ENCODE measurements at regions not wholly inside any gene's neighbourhood (a gene's known extent, or its start where the extent isn't known, plus 50 kb on each side); places are given as distances from the start of the nearest gene placed in this dataset.

DNA sequence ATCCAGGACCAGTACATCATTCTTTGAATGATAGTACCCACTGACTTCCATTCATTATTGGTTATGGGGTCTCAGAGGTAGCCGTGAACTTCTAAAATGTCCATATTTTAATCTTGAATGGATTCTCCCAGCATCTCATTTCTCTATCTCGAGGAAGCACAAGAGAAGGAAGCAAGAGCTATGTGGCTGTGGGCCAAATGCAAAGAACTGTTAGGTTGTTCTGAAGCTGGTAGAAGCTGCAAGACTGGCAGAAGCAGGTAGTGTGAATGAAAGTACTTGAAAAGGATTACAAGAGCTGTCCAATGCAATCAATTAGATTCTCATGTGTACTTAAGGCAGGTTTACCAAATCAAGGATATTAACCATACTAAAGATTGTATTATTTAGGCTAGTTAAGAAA lies 1131.8 kb downstream of the GRIK2 start:
- DNase-seq: no peak

DNA sequence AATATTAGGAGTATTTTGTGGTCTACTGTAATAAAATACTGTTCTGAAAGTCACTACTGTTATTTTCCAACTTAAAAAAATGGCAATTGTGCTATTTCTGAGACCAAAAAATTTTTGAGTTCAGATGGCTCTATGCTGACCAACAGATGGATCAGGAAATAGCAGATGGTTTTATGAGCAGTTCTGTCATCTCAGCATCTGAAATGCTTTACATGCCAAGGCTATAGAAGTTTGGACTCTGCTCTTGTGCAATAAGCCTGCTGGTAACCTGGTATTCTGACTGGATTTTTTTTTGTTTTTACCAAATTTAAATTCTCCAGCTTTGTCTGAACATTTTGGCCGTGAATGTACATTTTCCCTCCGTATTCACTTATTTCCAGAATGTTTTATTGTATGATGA lies 1127.5 kb downstream of the GRIK2 start:
- no peak for DNase-seq

DNA sequence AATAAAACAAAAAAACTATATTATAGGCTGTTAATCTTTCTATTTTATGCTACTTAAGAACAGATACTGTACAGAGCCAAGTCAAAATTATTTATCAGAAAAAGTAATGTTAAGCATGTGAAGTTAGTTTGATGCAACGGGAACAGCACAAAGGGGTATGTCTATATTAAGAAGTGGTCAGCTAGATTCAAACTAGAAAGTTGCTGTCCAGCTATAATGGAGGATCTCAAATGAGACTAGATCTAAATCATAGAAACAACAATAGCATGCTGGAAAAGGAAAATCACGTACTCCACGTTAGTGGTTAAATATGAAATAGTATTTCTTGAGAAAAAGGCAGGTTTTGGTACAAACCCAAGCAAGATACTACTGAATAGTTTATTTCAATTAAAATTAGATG lies 1124.0 kb downstream of the GRIK2 start:
- DNase-seq: no peak

DNA sequence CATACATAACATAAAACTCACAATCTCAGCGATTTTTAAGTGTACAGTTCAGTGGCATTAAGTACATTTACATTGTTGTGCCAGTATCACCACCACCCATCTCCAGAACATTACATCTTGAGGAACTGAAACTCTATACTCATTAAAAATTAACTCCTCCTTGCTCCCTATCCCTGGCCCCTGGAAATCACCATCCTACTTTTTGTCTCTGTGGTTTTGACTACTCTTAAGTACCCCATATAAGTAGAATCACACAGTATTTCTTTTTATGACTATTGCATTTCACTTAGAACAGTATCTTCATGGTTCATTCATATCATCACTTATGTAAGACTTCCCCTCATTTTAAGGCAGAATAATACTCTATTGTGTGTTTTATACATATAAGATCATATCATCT lies 1108.1 kb downstream of the GRIK2 start:
- DNase-seq: no peak

DNA sequence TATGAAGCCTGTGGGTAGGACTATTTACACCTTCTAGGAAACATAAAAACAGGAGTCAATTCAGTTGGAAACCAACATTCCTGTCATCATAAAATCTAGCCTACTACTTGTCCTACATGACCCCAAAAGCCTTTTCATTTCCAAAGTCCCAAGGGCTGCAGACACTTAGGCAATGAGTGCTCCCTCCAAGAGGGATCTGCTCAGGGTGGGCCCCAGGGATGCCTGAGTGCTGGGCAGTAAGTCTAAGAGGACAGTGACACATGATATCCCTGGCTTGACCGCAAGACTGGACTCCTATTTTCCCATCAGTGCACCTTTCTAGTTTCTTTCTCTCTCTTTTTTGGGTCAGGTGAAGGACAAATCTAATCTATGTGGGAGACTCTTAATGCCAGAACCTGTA lies 1101.3 kb downstream of the GRIK2 start:
- DNase-seq: no peak

- no peak for DNase-seq
Observed at GRCh38 chr6:102493485-102493884, 1100.0 kb downstream of the GRIK2 start.

DNA sequence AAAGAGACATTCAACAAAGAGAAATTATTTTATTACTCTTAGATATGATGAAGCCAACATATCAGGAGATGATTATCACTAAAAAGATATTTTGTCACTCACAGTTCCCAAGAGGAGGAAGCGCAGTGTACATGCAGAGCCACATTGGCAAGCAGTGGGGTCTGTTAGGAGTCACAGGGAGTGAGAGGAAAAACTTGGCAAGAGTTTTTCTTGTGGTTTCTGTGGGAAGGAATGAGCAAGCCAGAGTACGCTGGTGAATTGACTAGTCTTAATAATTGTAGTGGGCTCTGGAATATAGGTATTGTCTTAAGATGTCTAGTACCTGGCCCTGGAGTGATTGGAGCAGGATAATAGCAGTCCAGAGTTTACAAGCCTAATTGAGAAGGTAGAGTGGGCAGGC lies 1095.2 kb downstream of the GRIK2 start:
- no peak for DNase-seq

GRCh38 chr6:102485480-102485879 lies 1092.0 kb downstream of the GRIK2 start:
- DNase-seq: no peak

DNA sequence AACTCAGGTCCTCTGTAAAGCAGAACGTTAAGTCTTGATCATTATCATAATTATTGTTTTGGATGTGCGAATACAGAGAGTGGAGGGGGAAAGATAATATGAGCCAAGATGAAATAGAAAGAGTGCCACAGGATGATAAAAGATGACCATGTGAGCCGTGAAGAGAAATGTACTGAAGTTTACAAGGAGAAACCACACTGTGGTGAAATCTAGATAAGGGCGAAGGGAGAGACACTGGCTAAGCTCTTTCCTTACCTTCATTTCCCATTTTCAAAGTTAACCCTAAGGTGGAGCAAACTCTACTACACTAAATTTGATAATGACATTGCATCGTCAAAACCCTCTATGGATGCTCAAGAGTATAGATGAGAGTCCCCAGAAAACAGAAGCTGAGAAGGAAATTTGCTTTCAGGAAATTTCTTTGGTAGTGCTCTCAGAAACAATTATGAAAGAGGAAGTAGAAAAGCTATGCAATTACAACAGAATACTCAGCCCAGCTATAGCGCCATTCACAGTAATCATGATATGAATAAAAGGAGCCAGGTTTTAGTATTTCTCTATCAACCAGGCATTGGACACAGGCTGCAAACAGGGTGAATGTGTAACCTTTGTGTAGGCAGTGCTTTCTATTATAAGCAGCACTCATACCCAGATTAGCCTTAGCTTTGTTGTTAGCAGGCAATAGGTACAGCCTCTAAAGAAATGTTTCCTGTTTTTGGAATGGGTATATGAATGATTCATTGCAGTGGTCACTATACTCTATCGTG lies 1080.7 kb downstream of the GRIK2 start:
- DNase-seq: no peak

- no peak for DNase-seq
Observed at GRCh38 chr6:102458990-102459389, 1065.5 kb downstream of the GRIK2 start.

- DNase-seq: no peak
Observed at GRCh38 chr6:102438171-102438570, 1044.7 kb downstream of the GRIK2 start.

DNA sequence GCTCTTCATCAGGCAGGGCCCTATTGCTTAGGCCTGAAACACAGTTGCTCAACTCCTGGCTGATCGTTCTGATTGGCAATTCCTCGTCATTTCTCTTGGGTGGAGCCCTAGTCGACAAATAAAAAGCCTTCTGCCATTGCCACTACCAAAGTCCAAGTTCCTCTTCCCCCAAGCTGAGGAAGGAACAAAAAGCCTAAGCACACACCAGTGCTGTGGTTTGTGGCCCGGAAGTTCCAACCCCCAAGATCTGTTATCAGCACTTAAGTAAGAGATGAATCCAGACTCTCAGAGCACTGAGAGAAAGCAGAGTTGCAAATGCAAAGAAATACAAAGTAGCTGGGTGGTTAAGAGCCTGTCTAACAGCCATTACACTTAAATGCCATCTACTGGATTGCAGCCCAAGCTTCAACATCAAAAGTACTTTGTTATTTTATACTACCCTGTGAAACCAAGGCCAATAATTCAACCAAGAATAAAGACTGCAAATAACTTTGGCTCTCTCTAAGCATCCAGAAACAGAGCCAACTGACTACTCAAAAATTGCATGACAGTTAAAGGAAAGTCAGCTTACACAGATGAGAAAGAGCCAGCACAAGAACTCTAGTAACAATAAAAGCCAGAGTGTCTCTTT lies 1024.0 kb downstream of the GRIK2 start:
- DNase-seq: no peak

DNA sequence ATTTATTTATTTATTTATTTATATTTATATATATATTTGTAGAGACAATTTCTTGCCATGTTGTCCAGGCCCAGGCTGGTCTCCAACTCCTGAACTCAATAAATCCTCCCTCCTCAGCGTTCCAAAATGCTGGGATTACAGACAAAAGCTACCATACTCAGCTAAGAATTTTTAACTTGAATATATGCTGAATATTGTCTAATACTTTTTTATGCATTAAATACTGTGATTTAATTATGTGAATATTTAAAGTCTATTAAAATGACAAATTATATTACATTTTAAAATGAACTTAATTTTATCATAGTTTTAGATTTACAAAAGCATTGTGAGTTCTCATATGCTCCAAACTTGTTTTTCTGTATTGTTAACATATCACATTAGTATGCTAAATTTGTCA lies 1022.4 kb downstream of the GRIK2 start:
- no peak for DNase-seq

- no peak for DNase-seq
Observed at GRCh38 chr6:102411796-102412195, 1018.3 kb downstream of the GRIK2 start.

DNA sequence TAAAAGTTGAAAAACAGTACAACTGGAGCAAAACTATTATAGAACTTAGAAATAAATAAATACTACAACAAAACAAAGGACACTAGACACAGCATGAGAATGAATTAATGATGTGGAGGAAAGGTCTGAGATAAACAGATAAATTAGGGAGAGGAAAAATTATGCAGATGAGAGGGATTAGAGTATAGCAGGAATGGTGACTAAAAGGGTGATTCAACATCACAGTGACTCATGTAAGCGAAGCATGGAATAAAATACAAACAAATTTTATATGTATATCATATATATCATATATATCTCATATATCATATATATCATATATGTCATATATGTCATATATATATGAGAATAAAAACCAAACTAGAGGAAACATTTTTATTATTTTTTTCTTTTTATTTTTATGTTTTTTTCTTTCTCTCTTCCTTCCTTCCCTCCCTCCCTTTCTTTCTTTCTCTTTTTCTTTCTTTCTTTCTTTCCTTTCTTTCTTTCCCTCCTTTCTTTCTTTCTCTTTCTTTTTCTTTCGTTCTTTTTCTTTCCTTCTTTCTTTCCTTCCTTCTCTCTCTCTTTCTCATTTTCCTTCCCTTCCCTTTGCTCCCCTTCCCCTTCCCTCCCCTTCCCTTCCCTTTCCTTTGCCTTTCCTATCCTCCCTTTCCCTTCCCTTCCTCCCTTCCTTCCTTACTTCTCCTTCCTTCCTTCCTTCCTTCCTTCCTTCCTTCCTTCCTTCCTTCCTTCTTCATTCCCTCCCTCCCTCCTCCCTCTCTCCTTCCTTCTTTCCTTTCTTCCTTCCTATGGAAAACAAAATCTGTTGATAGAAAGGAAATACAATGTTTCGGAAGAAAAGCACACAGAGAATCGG lies 1014.6 kb downstream of the GRIK2 start:
- DNase-seq: no peak

GRCh38 chr6:102405860-102406259 lies 1012.4 kb downstream of the GRIK2 start:
- DNase-seq: no peak

GRCh38 chr6:102402635-102403329 lies 1009.3 kb downstream of the GRIK2 start:
- DNase-seq: no peak

GRCh38 chr6:102398788-102399390 lies 1005.4 kb downstream of the GRIK2 start:
- DNase-seq: no peak

DNA sequence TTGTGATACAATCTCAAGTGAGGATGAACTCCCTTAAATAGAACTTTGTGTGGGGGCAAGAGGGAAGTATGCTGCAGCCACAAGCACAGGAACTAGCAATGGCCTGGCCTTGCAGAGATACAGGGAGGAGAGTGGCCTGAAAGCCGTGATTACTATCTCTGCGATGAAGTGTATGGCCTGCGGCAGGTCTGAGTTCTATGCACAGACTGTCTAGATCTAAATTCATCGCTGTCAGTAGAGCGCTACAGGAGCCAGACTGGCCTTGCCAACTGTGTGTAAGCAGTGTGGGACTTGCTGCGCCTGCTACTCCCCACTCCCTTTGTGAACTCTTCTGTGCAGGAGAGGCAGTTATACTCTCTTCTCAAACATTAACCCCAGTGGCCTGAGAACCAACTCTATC lies 997.0 kb downstream of the GRIK2 start:
- no peak for DNase-seq

GRCh38 chr6:102389994-102390393 lies 996.5 kb downstream of the GRIK2 start:
- DNase-seq: no peak

- no peak for DNase-seq
Observed at GRCh38 chr6:102387326-102388033, 994.0 kb downstream of the GRIK2 start.

DNA sequence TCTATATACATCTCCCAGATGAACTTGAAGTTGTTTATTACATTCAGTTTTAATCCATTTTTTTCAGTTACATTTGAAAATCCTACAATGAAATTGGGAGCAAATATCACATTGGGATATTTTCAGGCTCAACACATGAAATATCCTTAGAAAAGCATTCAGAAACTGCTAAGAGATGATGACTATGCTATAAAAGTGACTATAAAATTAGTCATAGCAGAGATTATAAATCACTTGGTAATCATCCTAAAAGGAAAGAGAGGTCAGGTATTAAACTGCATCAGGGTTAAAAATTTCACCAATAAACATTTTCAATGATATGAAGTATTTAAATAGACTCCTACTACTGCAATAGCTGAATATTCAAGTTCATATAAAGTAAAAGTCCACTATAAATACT lies 987.7 kb downstream of the GRIK2 start:
- no peak for DNase-seq
